ENCODE measurements at regions not wholly inside any gene's neighbourhood (a gene's known extent, or its start where the extent isn't known, plus 50 kb on each side); places are given as distances from the start of the nearest gene placed in this dataset.

- TF ChIP-seq POLR2AphosphoS5 (IDR thresholded peaks at IDR 0.05) (no peak), POLR2A (IDR thresholded peaks at IDR 0.05) (no peak)
Measured at GRCh38 chr2:129741165-129741564, 238.3 kb upstream of the RAB6C start.

Data from prostate gland (tissue), 1 donor.